Breast epithelium (tissue), 4 donors: ENCODE measurements at regions not wholly inside any gene's neighbourhood (a gene's known extent, or its start where the extent isn't known, plus 50 kb on each side); places are given as distances from the start of the nearest gene placed in this dataset.

ENCODE experiments used
- DNase-seq, 2 donors: peaks; one replicate each; pipeline ENCODE4 v3.0.0-alpha.2; 2019; ENCODE audit warnings: low spot score in 2 of 2
- H3K27ac ChIP-seq, 2 donors: fragments of 200-600 bp; sonication (generic) in 1 of 2; one replicate each; pipeline ENCODE4 v1.5.1; 2016 to 2019; ENCODE audit warnings: mild to moderate bottlenecking in 1 of 2
- H3K27me3 ChIP-seq, 2 donors: fragments of 200-600 bp; sonication (generic) in 1 of 2; one replicate each; pipeline versions ENCODE4 v1.5.1 to v1.6.0; 2017 to 2019; ENCODE audit warnings: control low read depth in 1 of 2, mild to moderate bottlenecking in 1 of 2
- H3K36me3 ChIP-seq: fragments of 200-600 bp; one replicate; pipeline ENCODE4 v1.5.1; 2019
- H3K4me1 ChIP-seq, 2 donors: fragments of 200-600 bp; sonication (generic); one replicate each; pipeline ENCODE4 v1.5.1; 2016 to 2019; ENCODE audit warnings: control low read depth in 1 of 2
- H3K4me3 ChIP-seq, 3 donors: fragments of 200-600 bp; sonication (generic); 1 replicate in 2 of 3; 2 replicates in 1 of 3; pipeline ENCODE4 v1.5.1; 2016 to 2019; ENCODE audit warnings: mild to moderate bottlenecking in 3 of 3, moderate library complexity in 2 of 3
- H3K9me3 ChIP-seq, 2 donors: fragments of 200-600 bp; sonication (generic) in 1 of 2; one replicate each; pipeline ENCODE4 v1.5.1; 2016 to 2019; ENCODE audit warnings: control low read depth in 1 of 2
- POLR2A ChIP-seq: fragments of 450-650 bp; IDR thresholded peaks from one replicate; pipeline ENCODE4 v1.6.1; 2016; ENCODE audit warnings: antibody characterized with exemption, mild to moderate bottlenecking, moderate library complexity
- POLR2AphosphoS5 ChIP-seq, 3 donors: sonication (generic); formaldehyde crosslinking; IDR thresholded peaks; one replicate each; pipeline ENCODE4 v1.6.1; 2017; ENCODE audit warnings: antibody characterized with exemption in 3 of 3
- intact Hi-C: fragments of 100-400 bp; cut with DNase I; formaldehyde crosslinking; loops from one replicate; pipeline ENCODE4 v1.15.1; 2023; ENCODE audit warnings: low total_unique reads
- TF ChIP-seq, protein P1 (sequence below), 3 donors: fragments of 450-650 bp; IDR thresholded peaks; one replicate each; pipeline ENCODE4 v1.5.1; 2016 to 2017; ENCODE audit warnings: antibody characterized with exemption in 3 of 3, mild to moderate bottlenecking in 3 of 3, moderate library complexity in 3 of 3

DNA sequence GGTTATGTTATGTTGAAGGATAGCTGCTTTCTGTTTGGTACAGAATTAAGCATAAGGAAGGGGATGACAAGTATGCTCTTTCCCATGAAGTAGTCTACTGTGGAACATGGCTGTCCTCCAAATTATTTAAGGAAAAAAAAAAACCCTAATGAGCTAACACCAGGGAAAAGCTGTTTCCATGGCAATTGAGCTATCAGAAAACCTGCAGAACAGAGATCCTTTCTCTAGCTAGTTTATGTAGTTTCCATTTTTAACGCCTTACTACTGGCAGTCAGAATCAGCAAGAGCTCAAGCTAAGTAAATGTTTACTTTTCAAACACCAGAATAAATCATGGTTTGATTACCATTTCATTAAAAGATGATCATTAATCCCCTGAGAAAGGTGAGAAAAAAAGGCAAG lies 287.4 kb upstream of the TARS1 start:
- Histone ChIP-seq H3K4me1 (no peaks in the 10 kb centered on the region), H3K27me3 (no peaks in the 10 kb centered on the region), H3K4me3 (no peak overlapping the region), H3K27ac (no peak overlapping the region), H3K9me3 (no peaks in the 10 kb centered on the region), H3K36me3 (no peaks in the 10 kb centered on the region)
- intact Hi-C loops: no loop called here
- TF ChIP-seq, protein P1, sequence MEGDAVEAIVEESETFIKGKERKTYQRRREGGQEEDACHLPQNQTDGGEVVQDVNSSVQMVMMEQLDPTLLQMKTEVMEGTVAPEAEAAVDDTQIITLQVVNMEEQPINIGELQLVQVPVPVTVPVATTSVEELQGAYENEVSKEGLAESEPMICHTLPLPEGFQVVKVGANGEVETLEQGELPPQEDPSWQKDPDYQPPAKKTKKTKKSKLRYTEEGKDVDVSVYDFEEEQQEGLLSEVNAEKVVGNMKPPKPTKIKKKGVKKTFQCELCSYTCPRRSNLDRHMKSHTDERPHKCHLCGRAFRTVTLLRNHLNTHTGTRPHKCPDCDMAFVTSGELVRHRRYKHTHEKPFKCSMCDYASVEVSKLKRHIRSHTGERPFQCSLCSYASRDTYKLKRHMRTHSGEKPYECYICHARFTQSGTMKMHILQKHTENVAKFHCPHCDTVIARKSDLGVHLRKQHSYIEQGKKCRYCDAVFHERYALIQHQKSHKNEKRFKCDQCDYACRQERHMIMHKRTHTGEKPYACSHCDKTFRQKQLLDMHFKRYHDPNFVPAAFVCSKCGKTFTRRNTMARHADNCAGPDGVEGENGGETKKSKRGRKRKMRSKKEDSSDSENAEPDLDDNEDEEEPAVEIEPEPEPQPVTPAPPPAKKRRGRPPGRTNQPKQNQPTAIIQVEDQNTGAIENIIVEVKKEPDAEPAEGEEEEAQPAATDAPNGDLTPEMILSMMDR (IDR thresholded peaks at IDR 0.05): no peak
- TF ChIP-seq POLR2A (no peak), POLR2AphosphoS5 (IDR thresholded peaks at IDR 0.05) (no peak)
- no peak for DNase-seq

DNA sequence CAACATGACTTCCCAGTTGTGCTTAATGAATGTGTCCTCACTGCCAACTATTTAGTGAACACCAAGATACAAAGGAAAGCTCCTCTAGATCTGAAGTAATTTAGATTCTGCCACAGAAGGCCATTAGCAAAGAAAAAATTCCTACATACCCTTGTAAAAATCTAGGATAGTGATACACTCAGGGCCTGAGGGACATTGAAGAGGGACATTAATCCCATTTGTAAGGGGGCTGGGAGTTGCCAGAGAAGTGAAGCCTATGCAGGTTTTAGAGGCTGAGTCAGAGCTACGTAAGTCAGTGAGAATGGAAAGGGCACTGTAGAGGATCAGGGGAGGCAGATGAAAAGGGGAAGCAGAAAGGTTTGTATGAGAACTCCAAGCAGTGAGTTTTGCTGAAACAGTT lies 286.9 kb upstream of the TARS1 start:
- H3K4me3 ChIP-seq: no peak overlapping the region
- H3K9me3 ChIP-seq: no peaks in the 10 kb centered on the region
- intact Hi-C loops: no loop called here
- no peak overlapping the region for H3K27ac ChIP-seq
- no peak for DNase-seq
- TF ChIP-seq, protein P1 (IDR thresholded peaks at IDR 0.05): no peak
- no peak for TF ChIP-seq POLR2A
- no peak for TF ChIP-seq POLR2AphosphoS5 (IDR thresholded peaks at IDR 0.05)
- H3K36me3 ChIP-seq: no peaks in the 10 kb centered on the region
- H3K4me1 ChIP-seq: no peaks in the 10 kb centered on the region
- H3K27me3 ChIP-seq: no peaks in the 10 kb centered on the region

DNA sequence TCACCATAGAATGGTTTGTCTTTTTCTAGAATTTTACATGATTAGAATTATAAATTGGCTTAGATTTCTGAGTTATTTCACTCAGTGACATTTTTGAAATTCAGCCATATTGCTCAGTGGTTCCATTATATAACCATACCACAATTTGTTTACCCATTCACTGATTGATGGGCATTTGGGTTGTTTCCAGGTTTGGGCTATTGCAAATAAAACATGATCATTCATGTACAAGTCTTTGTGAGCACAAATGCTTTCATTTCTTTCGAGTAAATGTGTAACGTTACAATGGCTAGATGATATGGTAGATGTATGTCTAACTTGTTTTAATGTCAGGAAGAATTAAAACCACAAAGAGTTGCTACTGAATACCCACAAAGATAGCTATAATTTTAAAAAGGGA lies 279.9 kb upstream of the TARS1 start:
- Histone ChIP-seq H3K36me3 (no peaks in the 10 kb centered on the region), H3K4me3 (no peak overlapping the region), H3K9me3 (no peaks in the 10 kb centered on the region), H3K27me3 (no peaks in the 10 kb centered on the region), H3K4me1 (no peaks in the 10 kb centered on the region), H3K27ac (no peak overlapping the region)
- DNase-seq: no peak
- intact Hi-C loops: no loop called here
- TF ChIP-seq POLR2A: no peak
- TF ChIP-seq, protein P1 (IDR thresholded peaks at IDR 0.05): no peak
- TF ChIP-seq POLR2AphosphoS5 (IDR thresholded peaks at IDR 0.05): no peak

DNA sequence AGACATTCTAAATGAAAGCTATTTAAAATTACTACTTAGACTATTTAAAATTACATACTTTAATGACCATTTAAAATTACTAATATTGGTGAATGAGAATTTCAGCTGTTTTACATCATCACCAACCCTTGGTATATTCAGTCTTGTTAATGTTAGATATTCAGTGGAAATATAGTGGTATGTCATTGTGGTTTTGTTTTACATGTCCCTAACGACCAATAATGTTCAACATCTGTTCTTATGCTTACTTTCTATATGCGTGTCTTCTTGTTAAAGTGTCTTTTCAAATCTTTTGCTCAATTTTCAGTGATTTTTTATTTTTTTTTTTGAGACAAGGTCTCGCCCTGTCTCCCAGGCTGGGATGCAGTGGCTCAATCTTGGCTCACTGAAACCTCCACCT lies 279.3 kb upstream of the TARS1 start:
- TF ChIP-seq POLR2AphosphoS5 (IDR thresholded peaks at IDR 0.05) (no peak), POLR2A (no peak)
- TF ChIP-seq, protein P1 (IDR thresholded peaks at IDR 0.05): no peak
- H3K4me1 ChIP-seq: no peaks in the 10 kb centered on the region
- no peaks in the 10 kb centered on the region for H3K27me3 ChIP-seq
- DNase-seq: no peak
- no peaks in the 10 kb centered on the region for H3K36me3 ChIP-seq
- intact Hi-C loops: no loop called here
- H3K4me3 ChIP-seq: no peak overlapping the region
- no peaks in the 10 kb centered on the region for H3K9me3 ChIP-seq
- no peak overlapping the region for H3K27ac ChIP-seq

DNA sequence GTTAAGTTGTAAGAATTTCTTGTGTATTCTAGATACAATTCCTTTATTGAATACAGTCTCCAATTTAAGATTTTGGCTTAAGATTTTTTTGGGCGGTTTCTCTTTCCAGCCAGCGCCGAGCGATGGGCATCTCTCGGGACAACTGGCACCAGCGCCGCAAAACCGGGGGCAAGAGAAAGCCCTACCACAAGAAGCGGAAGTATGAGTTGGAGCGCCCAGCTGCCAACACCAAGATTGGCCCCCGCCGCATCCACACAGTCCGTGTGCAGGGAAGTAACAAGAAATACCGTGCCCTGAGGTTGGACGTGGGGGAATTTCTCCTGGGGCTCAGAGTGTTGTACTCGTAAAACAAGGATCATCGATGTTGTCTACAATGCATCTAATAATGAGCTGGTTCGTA lies 278.7 kb upstream of the TARS1 start:
- no peak overlapping the region for H3K27ac ChIP-seq
- no peaks in the 10 kb centered on the region for H3K36me3 ChIP-seq
- H3K4me1 ChIP-seq: no peaks in the 10 kb centered on the region
- H3K27me3 ChIP-seq: no peaks in the 10 kb centered on the region
- DNase-seq: no peak
- no peaks in the 10 kb centered on the region for H3K9me3 ChIP-seq
- TF ChIP-seq, protein P1 (IDR thresholded peaks at IDR 0.05): no peak
- TF ChIP-seq POLR2A: no peak
- TF ChIP-seq POLR2AphosphoS5 (IDR thresholded peaks at IDR 0.05): no peak
- H3K4me3 ChIP-seq: no peak overlapping the region
- intact Hi-C loops: no loop called here
